ENCODE measurements at regions not wholly inside any gene's neighbourhood (a gene's known extent, or its start where the extent isn't known, plus 50 kb on each side); places are given as distances from the start of the nearest gene placed in this dataset.

- no peak overlapping the region for H3K4me3 ChIP-seq
- TF ChIP-seq CTCF (IDR thresholded peaks at IDR 0.05), result no peak
- no peaks in the 10 kb centered on the region for H3K27me3 ChIP-seq (replicated peaks; ENCODE audit: insufficient read depth)
- DNase-seq (ENCODE audit: low spot score), result no peak
- no peaks in the 10 kb centered on the region for H3K9me3 ChIP-seq
- H3K36me3 ChIP-seq, result no peaks in the 10 kb centered on the region
- H3K4me1 ChIP-seq (ENCODE audit: control insufficient read depth in 1 of 2, low read depth in 2 of 2), result no peaks in the 10 kb centered on the region
- no peak for ATAC-seq (ENCODE audit: insufficient number of reproducible peaks, low FRiP score, low read depth)
- H3K27ac ChIP-seq, result no peak overlapping the region
These were observed 169.1 kb downstream of the ZC3H11B start for GRCh38 chr1:219443763-219444162.

- no peak for DNase-seq (ENCODE audit: low spot score)
- H3K27me3 ChIP-seq (replicated peaks; ENCODE audit: insufficient read depth), result no peaks in the 10 kb centered on the region
- H3K36me3 ChIP-seq, result no peaks in the 10 kb centered on the region
- no peak overlapping the region for H3K27ac ChIP-seq
- H3K9me3 ChIP-seq, result no peaks in the 10 kb centered on the region
- no peak for ATAC-seq (ENCODE audit: insufficient number of reproducible peaks, low FRiP score, low read depth)
- H3K4me3 ChIP-seq, result no peak overlapping the region
- TF ChIP-seq CTCF (IDR thresholded peaks at IDR 0.05), result no peak
- H3K4me1 ChIP-seq (ENCODE audit: control insufficient read depth in 1 of 2, low read depth in 2 of 2), result no peaks in the 10 kb centered on the region
These were observed 170.3 kb downstream of the ZC3H11B start for GRCh38 chr1:219442611-219443061.

- TF ChIP-seq CTCF (IDR thresholded peaks at IDR 0.05), result no peak
- H3K27me3 ChIP-seq (replicated peaks; ENCODE audit: insufficient read depth), result no peaks in the 10 kb centered on the region
- no peak overlapping the region for H3K27ac ChIP-seq
- DNase-seq (ENCODE audit: low spot score) (no peak), ATAC-seq (ENCODE audit: insufficient number of reproducible peaks, low FRiP score, low read depth) (no peak)
- H3K4me3 ChIP-seq, result no peak overlapping the region
- H3K9me3 ChIP-seq, result no peaks in the 10 kb centered on the region
- no peaks in the 10 kb centered on the region for H3K36me3 ChIP-seq
- H3K4me1 ChIP-seq (ENCODE audit: control insufficient read depth in 1 of 2, low read depth in 2 of 2), result no peaks in the 10 kb centered on the region
These were observed 171.0 kb downstream of the ZC3H11B start for GRCh38 chr1:219441884-219442283.

GRCh38 chr1:219439376-219439775 is 173.5 kb downstream of the ZC3H11B start:
- DNase-seq (ENCODE audit: low spot score), result no peak
- no peaks in the 10 kb centered on the region for H3K36me3 ChIP-seq
- H3K4me1 ChIP-seq (ENCODE audit: control insufficient read depth in 1 of 2, low read depth in 2 of 2), result no peaks in the 10 kb centered on the region
- TF ChIP-seq CTCF (IDR thresholded peaks at IDR 0.05), result no peak
- no peak for ATAC-seq (ENCODE audit: insufficient number of reproducible peaks, low FRiP score, low read depth)
- no peaks in the 10 kb centered on the region for H3K27me3 ChIP-seq (replicated peaks; ENCODE audit: insufficient read depth)
- no peak overlapping the region for H3K4me3 ChIP-seq
- H3K9me3 ChIP-seq, result no peaks in the 10 kb centered on the region
- no peak overlapping the region for H3K27ac ChIP-seq

- Histone ChIP-seq H3K9me3 (no peaks in the 10 kb centered on the region), H3K4me3 (no peak overlapping the region), H3K36me3 (no peaks in the 10 kb centered on the region), H3K4me1 (ENCODE audit: control insufficient read depth in 1 of 2, low read depth in 2 of 2) (peaks cover 0 to 1% of the 10 kb centered on the region in 2 donors), H3K27ac (no peak overlapping the region), H3K27me3 (replicated peaks; ENCODE audit: insufficient read depth) (no peaks in the 10 kb centered on the region)
- ATAC-seq (ENCODE audit: insufficient number of reproducible peaks, low FRiP score, low read depth), result no peak
- DNase-seq (ENCODE audit: low spot score), result no peak
- TF ChIP-seq CTCF (IDR thresholded peaks at IDR 0.05), result no peak
These were observed 174.5 kb downstream of the ZC3H11B start for GRCh38 chr1:219438386-219438785.

All from thoracic aorta (tissue), 2 donors.